NCI-H69 (cell line): ENCODE measurements at regions not wholly inside any gene's neighbourhood (a gene's known extent, or its start where the extent isn't known, plus 50 kb on each side); places are given as distances from the start of the nearest gene placed in this dataset.
"Not testable (repeated sequence)": the region's sequence is repeated elsewhere in the genome, so short reads cannot be mapped to it uniquely, and the experiment has no call there.

Experiments
- DNase-seq: peaks from one replicate; lab custom pipeline; 2025; lab: John Stamatoyannopoulos, UW

DNA sequence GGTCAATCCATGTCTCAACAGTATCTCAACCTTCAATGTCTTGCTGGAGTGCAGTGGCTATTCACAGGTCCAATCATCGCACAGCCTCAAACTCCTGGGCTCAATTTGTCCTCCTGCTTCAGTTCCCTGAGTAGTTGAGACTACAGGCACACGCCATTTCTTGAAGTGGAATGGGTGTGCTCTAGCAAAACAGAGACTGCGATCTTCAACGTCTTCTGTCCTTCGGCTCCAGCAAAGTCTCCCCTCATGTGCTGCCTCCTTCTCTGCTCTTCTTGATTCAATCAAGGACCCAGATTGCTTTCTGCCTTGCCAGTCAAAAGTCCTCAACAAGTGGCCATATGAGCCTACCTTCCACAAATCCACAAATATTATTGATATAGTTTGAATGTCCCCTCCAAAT, 466.7 kb upstream of the MIR17HG start:
- no peak for DNase-seq

DNA sequence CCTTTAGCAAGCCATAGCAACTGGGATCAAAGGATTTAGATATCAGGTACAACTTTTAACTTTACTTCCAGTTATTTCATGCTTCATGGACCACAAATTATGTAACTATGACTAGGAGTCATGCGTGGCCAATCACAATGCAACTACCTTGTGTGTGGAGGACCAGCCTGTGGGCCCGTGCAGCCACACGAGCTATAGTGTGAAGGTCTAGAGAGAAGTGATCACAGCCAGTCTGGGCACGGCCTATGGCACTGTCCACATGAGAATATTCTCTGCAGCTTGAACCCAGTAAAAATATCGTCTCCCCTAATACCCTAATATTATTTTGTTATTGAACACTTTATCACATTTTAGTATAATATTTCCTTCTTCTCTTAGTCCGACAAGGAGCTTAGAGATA, 464.9 kb upstream of the MIR17HG start:
- DNase-seq: no peak

DNA sequence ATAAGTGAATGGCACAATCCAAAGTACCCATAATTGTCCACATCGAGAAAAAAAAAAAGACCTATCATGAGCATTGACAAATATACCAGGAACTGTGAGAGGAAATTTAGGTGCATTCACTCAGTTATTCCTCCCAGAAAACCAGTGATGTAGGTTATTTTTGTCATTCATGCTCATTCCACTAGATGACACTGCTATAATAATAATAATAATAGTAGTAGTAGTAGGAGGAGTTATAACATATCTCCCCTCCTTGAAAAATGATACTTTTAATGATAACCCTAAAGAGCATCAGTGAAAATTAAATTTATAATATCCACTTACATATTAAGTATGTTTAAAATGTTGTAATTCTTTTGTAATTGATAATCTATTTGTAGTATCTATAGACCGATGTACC, 463.9 kb upstream of the MIR17HG start:
- DNase-seq: peak; percentile 6

DNA sequence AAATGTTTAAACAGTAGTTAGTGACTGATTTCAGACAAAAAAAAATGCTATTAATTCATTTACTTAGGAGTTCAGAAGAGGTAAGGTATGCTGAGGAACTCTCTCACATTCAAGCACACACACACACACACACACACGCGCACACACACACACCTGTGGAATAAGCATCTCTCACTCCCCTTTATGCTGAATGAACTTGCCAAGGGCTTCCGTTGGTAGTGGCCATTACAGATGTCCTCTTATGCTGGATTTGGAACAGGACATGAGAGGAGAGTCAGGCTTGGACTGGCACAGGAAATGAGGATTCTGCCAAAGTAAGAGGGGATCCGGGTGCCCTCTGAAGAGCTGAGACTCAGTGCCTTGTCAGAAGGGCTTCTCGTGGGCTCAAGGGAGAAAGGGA, 463.4 kb upstream of the MIR17HG start:
- DNase-seq: peak; percentile 9

DNA sequence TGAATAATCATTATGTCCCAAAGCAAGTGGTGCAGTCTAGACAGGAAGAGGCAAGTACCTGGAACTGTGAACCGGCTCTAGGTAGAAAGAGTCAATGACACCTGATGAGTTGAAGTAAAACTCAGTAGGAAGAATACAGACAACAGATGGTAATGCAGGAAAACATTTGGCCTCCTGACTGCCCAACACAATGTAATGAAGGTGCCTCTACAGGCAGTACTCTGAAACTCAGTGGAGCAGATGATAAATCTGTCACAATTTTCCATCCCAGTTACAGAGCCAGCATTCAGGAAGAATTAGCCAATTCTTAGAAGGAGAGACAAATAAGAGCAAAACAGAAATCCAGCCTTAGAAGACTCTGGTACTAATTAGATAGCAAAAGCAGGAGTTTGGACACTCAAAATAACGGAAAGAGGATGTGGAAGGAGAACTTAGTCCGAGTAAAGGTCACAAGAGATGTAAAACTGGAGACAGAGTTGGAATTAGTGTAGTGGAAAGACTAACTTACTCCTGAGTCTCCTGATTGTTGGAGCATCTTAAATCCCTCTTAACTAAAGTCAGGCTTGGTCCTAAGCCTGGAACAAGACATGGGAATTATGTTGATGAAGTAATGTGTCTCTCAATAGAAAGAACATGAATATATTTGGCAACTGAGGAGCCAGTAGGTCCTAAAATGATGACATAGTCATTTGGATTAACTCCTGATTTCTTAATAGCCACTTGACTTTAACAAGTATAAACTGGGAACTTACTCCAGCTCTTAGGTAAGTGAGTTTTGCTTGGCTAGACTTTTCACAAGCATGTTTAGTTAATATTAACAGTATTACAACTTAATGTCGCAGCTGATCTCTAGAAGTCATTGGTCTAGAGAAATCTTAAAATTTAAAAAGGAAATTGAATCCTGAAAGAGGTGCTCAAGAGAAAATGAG, 457.3 kb upstream of the MIR17HG start:
- peak; percentile 82 for DNase-seq

DNA sequence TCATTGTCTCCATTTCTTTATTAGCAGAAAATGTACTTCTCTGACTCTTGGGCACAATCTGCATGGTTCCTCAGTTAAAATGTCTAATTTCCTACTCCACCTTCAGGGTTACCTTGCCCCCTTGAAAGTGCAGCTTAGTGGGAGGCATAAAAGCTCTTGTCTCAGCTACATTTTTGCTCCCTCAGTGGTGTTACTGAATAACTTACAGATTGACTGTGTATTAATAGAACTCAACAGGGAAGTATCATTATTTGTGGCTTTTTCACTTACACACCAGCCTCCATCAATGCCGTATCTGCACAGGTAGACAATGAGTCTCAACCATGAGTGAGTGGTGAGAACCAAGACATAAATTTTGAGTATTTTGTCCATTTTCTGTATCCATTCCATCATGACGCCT, 456.2 kb upstream of the MIR17HG start:
- no peak for DNase-seq

DNA sequence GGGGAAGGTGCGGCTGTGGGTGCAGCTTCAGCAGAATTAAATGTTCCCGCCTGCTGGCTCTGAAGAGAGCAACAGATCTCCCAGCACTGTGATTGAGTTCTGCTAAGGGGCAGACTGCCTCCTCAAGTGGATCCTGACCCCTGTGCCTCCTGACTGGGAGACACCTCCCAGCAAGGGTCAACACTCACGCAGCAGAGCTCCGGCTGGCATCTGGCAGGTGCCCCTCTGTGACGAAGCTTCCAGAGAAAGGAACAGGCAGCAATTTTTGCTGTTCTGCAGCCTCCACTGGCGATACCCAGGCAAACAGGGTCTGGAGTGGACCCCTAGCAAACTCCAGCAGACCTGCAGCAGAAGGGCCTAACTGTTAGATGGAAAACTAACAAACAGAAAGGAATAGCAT, 454.3 kb upstream of the MIR17HG start:
- not testable (repeated sequence) for DNase-seq

DNA sequence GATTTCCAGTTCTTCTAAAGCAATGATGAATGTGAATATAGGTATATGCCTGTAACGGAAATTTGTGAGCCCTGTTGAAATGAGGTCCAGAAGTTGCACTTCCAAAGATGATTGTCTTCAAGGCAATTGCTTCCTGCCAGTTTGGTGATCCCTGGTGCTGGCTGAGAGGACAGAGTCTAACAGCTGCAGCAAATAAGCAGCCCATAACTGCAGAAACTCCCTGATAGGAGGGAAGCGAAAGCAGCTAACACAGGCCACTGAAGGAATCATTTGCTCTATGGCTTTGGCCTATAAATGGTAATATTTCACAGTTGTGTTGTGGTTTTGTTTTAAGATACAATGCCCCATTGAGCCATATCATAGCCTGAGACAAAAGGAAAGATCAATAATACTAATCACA, 451.5 kb upstream of the MIR17HG start:
- DNase-seq: no peak

DNA sequence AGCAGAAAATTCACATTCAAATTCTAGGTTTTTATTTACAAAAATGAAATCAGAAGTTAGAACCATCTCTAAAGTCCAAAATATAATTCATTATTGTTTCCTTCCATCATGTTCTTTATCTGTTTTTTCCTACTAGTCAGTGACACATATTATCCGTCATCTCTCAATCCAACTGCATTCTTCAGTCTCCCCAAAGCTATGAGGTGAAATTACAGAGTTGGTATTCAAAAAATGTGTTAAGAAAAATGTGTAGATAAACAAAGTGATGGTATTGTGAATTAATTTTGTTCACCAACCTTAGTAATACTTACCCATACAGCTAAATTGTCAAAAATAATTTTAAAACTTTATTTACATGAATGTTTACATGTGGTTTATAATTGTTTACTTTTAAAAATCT, 448.7 kb upstream of the MIR17HG start:
- no peak for DNase-seq

DNA sequence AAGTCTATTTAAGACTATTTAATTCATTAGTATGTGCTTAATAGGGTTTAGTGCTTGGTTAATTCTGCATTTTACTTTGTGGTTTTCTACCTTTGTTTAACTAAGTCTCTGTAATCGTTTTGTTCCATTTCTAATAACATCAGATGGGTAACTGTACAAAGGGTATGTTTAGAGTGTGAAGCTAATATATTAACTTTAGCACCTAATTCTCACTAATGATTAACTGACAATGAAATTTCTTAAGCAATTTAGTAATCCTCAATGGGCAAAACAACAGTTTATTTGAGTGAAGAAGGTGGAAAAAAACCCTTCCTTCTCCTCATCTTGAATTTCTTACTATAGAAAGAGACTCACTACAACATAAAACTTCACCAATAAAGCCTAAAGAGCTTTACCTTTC, 448.1 kb upstream of the MIR17HG start:
- DNase-seq: no peak

DNA sequence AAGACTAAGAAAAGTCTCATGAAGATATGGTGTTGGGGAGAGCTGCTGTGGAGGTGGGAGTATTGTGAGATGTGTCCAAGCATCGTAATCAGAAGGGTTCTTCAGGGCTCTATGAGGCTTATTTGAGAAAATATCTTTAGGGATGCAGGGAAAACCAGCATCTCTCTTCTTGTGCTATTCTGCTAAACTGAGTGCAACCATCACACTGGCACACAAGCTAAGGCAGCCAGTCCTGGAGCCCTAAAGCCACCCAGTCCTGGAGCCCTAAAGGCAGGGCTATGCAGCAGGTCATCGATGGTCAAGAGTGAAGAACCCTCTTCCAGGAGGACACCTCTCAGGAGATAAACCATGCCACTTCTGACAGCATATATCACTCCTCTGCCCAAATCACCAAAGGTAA, 445.2 kb upstream of the MIR17HG start:
- DNase-seq: no peak

DNA sequence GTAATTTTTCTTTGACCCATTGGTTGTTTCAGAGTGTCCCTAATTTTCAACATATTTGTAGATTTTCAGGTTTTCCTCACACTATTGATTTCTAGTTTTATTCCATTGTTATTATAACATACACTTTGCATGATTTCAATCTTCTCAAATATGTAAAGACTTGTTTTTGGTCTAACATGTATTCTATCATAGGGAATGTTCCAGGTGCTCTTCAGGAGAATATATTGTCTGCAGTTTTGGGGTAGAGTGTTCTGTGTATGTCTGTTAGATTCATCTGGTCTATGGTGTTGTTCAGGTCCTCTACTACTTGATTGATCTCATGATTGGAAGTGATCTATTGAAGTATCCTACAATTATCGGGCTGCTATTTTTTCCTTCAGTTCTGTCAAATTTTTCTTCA, 440.9 kb upstream of the MIR17HG start:
- no peak for DNase-seq

DNA sequence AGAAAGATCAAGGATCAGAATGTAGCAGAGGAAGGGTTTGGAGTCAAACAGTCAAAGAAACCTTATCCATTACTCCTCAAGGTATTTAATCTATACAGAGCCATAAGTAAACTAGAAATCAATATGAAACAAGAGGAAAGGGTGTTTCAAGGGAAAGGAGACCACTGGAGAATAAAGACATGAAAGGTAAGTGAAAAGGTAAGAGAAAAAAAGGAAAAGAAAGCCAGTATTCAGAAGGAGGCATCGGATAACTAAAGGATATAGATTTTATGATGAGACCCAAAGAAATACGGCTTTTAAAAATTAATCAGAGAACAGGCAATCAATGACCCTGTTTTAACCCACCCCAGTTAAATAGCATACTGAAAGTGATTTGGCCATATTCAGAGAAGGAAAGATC, 438.7 kb upstream of the MIR17HG start:
- DNase-seq: no peak

DNA sequence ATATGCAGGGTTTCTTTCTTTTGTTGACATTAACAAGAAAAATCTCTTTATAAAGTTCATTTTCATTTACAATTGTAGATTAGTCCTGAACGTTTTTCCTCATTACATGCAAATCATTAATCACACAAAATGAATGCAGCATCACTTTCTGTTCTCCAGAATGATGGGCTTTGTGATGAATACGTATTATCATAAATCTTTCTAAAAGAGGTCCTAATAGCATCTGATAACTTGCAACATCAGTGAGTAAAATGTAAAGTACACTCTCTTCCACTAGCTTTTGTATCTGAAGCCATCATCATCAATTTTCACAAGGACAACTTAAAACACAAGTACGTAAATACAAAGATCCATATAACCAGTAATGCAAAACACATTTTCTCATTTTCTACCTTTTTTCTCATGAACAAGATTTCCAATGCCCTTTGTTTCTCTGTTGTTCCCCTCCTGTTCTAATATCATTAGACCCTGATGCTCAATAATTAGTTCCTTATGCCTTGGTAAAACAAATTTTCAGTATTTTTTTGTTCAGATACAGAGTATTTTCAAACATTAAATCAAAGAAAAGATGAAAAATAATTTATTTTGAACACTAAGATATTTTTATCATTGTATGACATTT, 437.4 kb upstream of the MIR17HG start:
- DNase-seq: no peak

DNA sequence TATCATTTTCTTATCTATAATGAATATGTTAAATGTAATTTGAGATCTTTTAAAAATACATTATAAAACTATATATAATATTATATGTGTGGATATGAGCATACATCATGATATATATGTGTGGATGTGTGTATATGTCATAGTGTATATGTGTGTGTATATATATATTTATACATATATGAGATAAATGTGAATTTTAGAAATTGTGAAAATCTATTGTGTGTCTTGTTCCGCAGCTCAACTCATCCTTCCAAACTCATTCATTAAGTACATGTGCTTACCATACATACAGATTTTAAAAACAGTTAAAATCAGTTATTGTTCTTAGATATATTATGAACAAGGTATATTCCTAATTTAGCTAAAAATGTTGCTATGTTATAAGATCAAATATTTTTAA, 435.2 kb upstream of the MIR17HG start:
- DNase-seq: no peak

DNA sequence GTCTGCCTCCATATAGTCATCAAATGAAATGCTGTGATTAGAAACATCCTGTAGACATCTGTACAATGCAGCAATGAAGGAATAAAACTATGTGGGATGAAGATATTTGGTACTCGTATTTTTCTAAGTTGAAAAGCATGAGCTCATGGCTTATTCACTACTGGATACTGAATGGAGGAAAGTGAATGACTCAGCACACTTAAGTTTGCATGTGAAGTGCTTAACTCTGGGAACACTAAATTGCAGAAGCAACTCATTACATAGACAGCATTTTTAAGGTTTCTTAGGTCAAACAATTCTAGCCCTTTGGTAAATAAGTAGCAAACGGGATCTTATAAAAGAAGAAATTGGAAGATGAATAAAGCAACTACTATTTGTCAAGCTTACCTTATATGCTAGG, 429.0 kb upstream of the MIR17HG start:
- no peak for DNase-seq

DNA sequence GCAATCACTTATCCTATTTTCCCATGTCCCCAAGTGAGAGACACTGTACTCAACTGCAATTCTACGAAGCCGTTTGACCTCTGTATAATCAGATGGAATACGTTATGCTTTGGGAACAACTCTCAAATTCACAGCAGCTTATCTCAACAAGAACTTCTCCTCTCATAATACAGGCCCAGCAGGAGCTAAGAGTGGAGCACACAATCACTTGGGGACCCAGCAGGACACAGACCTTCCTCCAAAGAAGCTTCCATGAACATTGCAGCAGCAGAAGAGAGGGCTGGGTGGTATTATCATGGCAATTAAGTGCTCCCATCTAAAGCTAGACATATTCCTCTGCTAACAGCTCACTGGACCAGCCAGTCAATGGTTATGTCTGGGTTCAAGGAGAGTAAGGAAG, 428.3 kb upstream of the MIR17HG start:
- DNase-seq: no peak

DNA sequence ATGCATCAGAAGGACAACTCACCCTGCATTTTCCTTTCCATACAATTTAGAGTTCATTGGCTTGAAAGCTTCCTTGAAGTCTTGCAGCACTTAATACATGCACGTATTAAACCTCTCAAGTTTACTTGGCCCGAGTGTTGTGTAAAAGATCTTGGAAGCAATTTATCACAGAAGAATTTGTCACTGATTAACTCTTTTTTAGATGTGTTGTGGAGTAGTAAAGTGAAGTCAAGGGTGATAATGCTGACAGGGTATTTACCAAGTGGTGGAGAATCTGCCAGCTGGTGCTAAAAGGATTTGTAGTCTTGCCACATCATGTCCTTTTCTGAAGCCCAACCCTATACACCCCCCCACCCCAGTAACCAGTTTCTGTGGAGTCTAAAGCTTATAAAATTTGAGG, 421.0 kb upstream of the MIR17HG start:
- no peak for DNase-seq

DNA sequence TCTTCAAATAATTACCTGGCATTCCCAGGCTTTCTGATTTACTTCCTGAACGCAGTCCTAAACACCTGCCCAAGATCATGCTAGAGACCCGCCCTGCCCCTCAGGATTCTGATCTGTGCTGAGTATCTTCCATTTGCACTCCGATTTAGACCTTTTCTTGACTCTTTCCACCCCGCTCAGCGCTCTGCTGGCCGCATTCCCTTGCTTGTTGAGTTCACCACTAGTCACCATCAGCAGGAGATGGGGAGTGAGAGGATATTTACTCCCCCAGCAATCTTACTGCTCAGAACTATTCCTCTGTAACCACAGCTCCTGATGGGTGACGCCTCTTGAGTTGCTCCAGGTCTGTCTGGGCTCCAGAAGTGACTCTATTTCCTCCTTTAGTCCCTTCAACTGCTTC, 419.4 kb upstream of the MIR17HG start:
- no peak for DNase-seq

DNA sequence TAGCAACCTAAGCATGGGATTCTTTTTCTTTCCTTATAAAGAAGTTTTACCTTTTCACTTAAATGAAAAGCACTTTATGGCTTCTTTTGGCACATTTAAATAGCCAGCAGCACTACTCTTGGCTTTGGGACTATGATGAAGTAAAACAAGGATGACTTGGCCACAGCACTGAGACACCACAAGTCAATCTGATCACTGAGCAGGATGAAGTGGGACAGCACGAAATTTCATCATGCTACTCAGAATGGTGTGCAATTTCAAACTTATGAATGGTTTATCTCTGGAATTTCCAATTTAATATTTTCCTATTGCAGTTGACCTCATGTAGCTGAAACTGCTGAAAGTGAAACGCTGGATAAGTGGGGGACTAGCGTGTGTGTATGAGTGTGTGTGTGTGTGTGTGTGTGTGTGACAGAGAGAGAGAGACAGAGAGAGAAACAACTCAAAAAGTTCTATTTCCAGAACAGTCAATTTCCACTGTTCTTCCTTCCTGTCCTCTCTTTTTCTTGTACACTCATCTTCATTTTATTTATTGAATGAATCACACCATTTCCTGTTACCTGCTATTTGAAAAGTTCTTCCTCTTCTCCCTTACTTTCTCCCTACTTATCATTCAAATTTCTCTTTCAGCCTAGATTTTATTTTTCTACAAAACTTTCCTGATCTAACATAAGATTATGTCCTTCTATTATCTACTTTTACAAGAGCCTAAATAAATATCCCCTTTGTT, 414.2 kb upstream of the MIR17HG start:
- DNase-seq: no peak

DNA sequence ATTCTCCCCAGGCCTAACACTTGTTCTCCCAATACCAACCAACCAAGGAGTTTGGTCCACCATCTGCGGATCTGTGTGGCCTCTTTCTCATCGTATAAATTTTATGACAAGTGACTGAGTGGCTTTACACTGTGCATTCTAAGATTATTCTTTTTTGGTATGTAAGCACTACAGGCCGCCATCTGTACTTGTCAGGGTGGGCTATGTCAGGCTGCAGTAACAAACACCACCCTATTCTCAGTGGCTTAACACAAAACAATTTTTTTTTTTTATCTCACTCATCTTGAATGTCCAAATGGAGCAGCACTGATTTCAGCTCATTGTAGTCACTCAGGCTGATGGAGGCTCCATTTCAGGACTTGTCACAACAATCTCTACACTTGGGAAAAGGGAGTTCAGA, 412.7 kb upstream of the MIR17HG start:
- no peak for DNase-seq

DNA sequence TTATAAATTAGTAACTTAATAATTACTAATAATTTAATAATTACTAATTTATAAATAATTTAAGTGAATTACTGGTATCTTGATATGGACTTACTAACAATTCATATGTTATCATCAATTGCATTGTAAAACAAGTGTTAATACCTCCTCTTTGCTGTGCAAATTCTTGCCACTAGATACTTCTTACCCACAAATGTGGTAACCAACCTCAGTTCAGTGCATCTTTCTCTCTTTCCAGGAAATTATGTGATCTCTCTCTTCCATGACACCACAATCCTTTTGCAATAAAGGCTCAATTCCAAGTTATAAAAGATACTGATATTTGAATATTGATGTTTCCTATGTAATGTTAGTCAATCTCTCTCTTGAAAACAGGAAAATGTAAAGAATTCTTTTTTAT, 408.6 kb upstream of the MIR17HG start:
- no peak for DNase-seq

DNA sequence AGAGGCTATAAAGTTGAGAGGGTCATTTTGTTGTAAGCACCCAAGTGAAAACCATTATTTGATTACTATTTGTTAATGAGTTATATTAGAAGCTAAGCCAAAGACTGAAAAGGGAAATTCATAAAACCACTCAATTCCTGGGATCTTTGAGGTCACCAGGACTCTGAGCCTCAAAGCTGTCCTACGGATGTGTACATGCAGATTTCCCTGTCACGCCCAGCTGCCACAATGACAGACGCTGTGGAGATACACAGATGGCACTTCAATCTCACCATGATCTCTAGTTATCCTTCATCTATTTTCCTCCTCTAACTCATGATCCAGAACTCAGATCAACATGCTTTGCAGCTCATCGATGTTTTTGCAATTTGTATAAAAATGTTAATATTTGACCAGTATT, 403.5 kb upstream of the MIR17HG start:
- DNase-seq: peak; percentile 34
